ENCODE measurements at regions not wholly inside any gene's neighbourhood (a gene's known extent, or its start where the extent isn't known, plus 50 kb on each side); places are given as distances from the start of the nearest gene placed in this dataset.

- no peaks in the 10 kb centered on the region for H3K36me3 Mint-ChIP-seq (ENCODE audit: unreplicated experiment)
- TF ChIP-seq CTCF (IDR thresholded peaks at IDR 0.05; ENCODE audit: partially characterized antibody, unreplicated experiment) = no peak
- no peak overlapping the region for H3K4me3 Mint-ChIP-seq (ENCODE audit: unreplicated experiment)
- H3K27me3 Mint-ChIP-seq (ENCODE audit: unreplicated experiment) = peaks cover 4% of the 10 kb centered on the region
- H3K9me3 Mint-ChIP-seq (ENCODE audit: unreplicated experiment) = peaks cover 3% of the 10 kb centered on the region
- H3K27ac Mint-ChIP-seq (ENCODE audit: unreplicated experiment) = no peak overlapping the region
- H3K4me1 Mint-ChIP-seq (ENCODE audit: low read depth, unreplicated experiment) = peaks cover 17% of the 10 kb centered on the region
- DNase-seq = peak; percentile 17
These were observed 402.1 kb downstream of the EPHA7 start for GRCh38 chr6:93017213-93017612.

- Mint-ChIP-seq H3K4me3 (ENCODE audit: unreplicated experiment) (no peak overlapping the region), H3K4me1 (ENCODE audit: low read depth, unreplicated experiment) (peaks cover 4% of the 10 kb centered on the region), H3K36me3 (ENCODE audit: unreplicated experiment) (no peaks in the 10 kb centered on the region), H3K27me3 (ENCODE audit: unreplicated experiment) (peaks cover 2% of the 10 kb centered on the region), H3K27ac (ENCODE audit: unreplicated experiment) (no peak overlapping the region), H3K9me3 (ENCODE audit: unreplicated experiment) (no peaks in the 10 kb centered on the region)
- no peak for TF ChIP-seq CTCF (IDR thresholded peaks at IDR 0.05; ENCODE audit: partially characterized antibody, unreplicated experiment)
- no peak for DNase-seq
These were observed 406.3 kb downstream of the EPHA7 start for GRCh38 chr6:93013054-93013453.

GRCh38 chr6:93008375-93008774 is 411.0 kb downstream of the EPHA7 start:
- Mint-ChIP-seq H3K36me3 (ENCODE audit: unreplicated experiment) (no peaks in the 10 kb centered on the region), H3K4me1 (ENCODE audit: low read depth, unreplicated experiment) (peaks cover 8% of the 10 kb centered on the region), H3K27me3 (ENCODE audit: unreplicated experiment) (peaks cover 2% of the 10 kb centered on the region), H3K27ac (ENCODE audit: unreplicated experiment) (no peak overlapping the region), H3K4me3 (ENCODE audit: unreplicated experiment) (no peak overlapping the region), H3K9me3 (ENCODE audit: unreplicated experiment) (no peaks in the 10 kb centered on the region)
- DNase-seq = no peak
- no peak for TF ChIP-seq CTCF (IDR thresholded peaks at IDR 0.05; ENCODE audit: partially characterized antibody, unreplicated experiment)

GRCh38 chr6:92989656-92990055 is 429.7 kb downstream of the EPHA7 start:
- DNase-seq = no peak
- Mint-ChIP-seq H3K4me1 (ENCODE audit: low read depth, unreplicated experiment) (no peaks in the 10 kb centered on the region), H3K9me3 (ENCODE audit: unreplicated experiment) (no peaks in the 10 kb centered on the region), H3K27ac (ENCODE audit: unreplicated experiment) (no peak overlapping the region), H3K27me3 (ENCODE audit: unreplicated experiment) (no peaks in the 10 kb centered on the region), H3K4me3 (ENCODE audit: unreplicated experiment) (no peak overlapping the region), H3K36me3 (ENCODE audit: unreplicated experiment) (no peaks in the 10 kb centered on the region)
- no peak for TF ChIP-seq CTCF (IDR thresholded peaks at IDR 0.05; ENCODE audit: partially characterized antibody, unreplicated experiment)

- H3K36me3 Mint-ChIP-seq (ENCODE audit: unreplicated experiment) = no peaks in the 10 kb centered on the region
- H3K4me3 Mint-ChIP-seq (ENCODE audit: unreplicated experiment) = no peak overlapping the region
- H3K27ac Mint-ChIP-seq (ENCODE audit: unreplicated experiment) = no peak overlapping the region
- no peak for DNase-seq
- no peaks in the 10 kb centered on the region for H3K4me1 Mint-ChIP-seq (ENCODE audit: low read depth, unreplicated experiment)
- no peaks in the 10 kb centered on the region for H3K27me3 Mint-ChIP-seq (ENCODE audit: unreplicated experiment)
- no peaks in the 10 kb centered on the region for H3K9me3 Mint-ChIP-seq (ENCODE audit: unreplicated experiment)
- TF ChIP-seq CTCF (IDR thresholded peaks at IDR 0.05; ENCODE audit: partially characterized antibody, unreplicated experiment) = no peak
These were observed 440.1 kb downstream of the EPHA7 start for GRCh38 chr6:92979281-92979680.

Measured in glutamatergic neuron (in vitro differentiated cells).